ENCODE measurements at regions not wholly inside any gene's neighbourhood (a gene's known extent, or its start where the extent isn't known, plus 50 kb on each side); places are given as distances from the start of the nearest gene placed in this dataset.

DNA sequence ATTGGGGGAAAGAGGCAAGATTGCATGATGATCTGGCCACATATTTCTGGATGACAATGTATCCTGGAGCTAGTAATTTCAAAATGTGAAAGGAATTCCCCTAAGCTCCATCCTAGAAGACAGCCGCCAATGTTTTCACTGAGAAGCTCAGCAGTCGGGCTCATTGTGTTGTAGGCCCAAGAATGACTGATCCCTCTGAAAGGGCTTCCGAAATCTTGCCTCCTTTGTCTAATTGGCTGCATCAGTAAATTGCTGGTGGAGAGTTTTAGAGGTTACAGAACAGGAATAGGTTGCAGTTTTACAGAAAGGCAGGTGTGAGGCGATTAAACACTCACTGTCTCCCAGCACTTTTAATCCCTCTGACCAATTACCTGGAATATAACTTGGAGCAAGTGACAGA, 464.1 kb upstream of the SALL1 start:
- no peaks in the 10 kb centered on the region for H4K20me1 ChIP-seq (ENCODE audit: insufficient read depth, low read length)
- no peak overlapping the region for H4K8ac ChIP-seq (ENCODE audit: low read depth in 2 of 2, low read length in 2 of 2)
- H2AK9ac ChIP-seq (replicated peaks; ENCODE audit: low read depth, low read length, poor library complexity): no peak overlapping the region
- no peak overlapping the region for H3K27ac ChIP-seq (ENCODE audit: insufficient read depth, low read length)
- H3K4ac ChIP-seq (ENCODE audit: low read depth, low read length): no peak overlapping the region
- in situ Hi-C loops (cut with MboI; ENCODE audit: low sequenced_read_pairs) (no loop called here), intact Hi-C loops (cut with micrococcal nuclease) (no loop called here), dilution Hi-C loops (cut with HindIII; ENCODE audit: low sequenced_read_pairs, unreplicated experiment) (no loop called here)
- TF ChIP-seq RAD21 (IDR thresholded peaks at IDR 0.05; ENCODE audit: low read length): no peak
- TF ChIP-seq, protein P1, sequence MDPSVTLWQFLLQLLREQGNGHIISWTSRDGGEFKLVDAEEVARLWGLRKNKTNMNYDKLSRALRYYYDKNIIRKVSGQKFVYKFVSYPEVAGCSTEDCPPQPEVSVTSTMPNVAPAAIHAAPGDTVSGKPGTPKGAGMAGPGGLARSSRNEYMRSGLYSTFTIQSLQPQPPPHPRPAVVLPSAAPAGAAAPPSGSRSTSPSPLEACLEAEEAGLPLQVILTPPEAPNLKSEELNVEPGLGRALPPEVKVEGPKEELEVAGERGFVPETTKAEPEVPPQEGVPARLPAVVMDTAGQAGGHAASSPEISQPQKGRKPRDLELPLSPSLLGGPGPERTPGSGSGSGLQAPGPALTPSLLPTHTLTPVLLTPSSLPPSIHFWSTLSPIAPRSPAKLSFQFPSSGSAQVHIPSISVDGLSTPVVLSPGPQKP (IDR thresholded peaks at IDR 0.05; ENCODE audit: borderline replicate concordance, low read depth, low read length): no peak
- TF ChIP-seq FOS (IDR thresholded peaks at IDR 0.05; ENCODE audit: low read depth, low read length): no peak
- TF ChIP-seq CEBPB (IDR thresholded peaks at IDR 0.05; ENCODE audit: low read depth, low read length): no peak
- TF ChIP-seq POLR2A (IDR thresholded peaks at IDR 0.05; ENCODE audit: low read depth, low read length): no peak
- no peak for TF ChIP-seq NFE2L2 (IDR thresholded peaks at IDR 0.05; ENCODE audit: low read depth, low read length)
- TF ChIP-seq BHLHE40 (IDR thresholded peaks at IDR 0.05; ENCODE audit: low read depth, low read length): no peak
- no peak for DNase-seq
- no peaks in the 10 kb centered on the region for H3K9me3 ChIP-seq (ENCODE audit: control insufficient read depth, insufficient read depth, low read length)
- no peak overlapping the region for H2BK15ac ChIP-seq (ENCODE audit: low read depth, low read length)
- no peak overlapping the region for H3K4me3 ChIP-seq (ENCODE audit: insufficient read depth, low read depth, low read length)
- no peak overlapping the region for H3K9ac ChIP-seq (ENCODE audit: low read depth, low read length)
- no peak overlapping the region for H3K4me2 ChIP-seq (ENCODE audit: low read depth, low read length)
- no peak overlapping the region for H3K14ac ChIP-seq (replicated peaks; ENCODE audit: low read depth, low read length)
- no peaks in the 10 kb centered on the region for H3K4me1 ChIP-seq (ENCODE audit: control insufficient read depth, insufficient read depth, low read length)
- H3K36me3 ChIP-seq (ENCODE audit: control insufficient read depth, insufficient read depth, low read length): no peaks in the 10 kb centered on the region
- no peak overlapping the region for H2AK5ac ChIP-seq (ENCODE audit: low read depth, low read length)
- H2AFZ ChIP-seq (replicated peaks; ENCODE audit: low read length, poor library complexity): no peak overlapping the region
- ChIA-PET POLR2A (ENCODE audit: unreplicated experiment) (no interaction called here), CTCF (no interaction called here)
- no peaks in the 10 kb centered on the region for H3K27me3 ChIP-seq (ENCODE audit: control insufficient read depth, insufficient read depth, low read length)
- H3K56ac ChIP-seq (ENCODE audit: extremely low read depth, insufficient read depth, low read length): no peak overlapping the region
- WGBS, 2 experiments (ENCODE audit: extremely low coverage in 2 of 2, insufficient read length in 1 of 2): 100% methylated on average over 1 of the region's 4 CpGs; no CpG with 5 or more reads in 1 of the 2 experiments
- H3K79me1 ChIP-seq (ENCODE audit: low read depth in 1 of 2, low read length in 2 of 2): no peaks in the 10 kb centered on the region
- H2BK5ac ChIP-seq (ENCODE audit: low read depth, low read length, poor library complexity, severe bottlenecking): no peak overlapping the region
- no peak overlapping the region for H3K18ac ChIP-seq (ENCODE audit: low read depth, low read length)
- no peak overlapping the region for H4K5ac ChIP-seq (ENCODE audit: low read depth, low read length)
- ATAC-seq (ENCODE audit: low read depth): no peak
- no peak overlapping the region for H2BK20ac ChIP-seq (ENCODE audit: low read depth, low read length)
- no peak overlapping the region for H3K23ac ChIP-seq (ENCODE audit: low read depth, low read length)
- no peak overlapping the region for H4K91ac ChIP-seq (ENCODE audit: insufficient read depth, low read depth, low read length)
- H2BK120ac ChIP-seq (ENCODE audit: low read depth, low read length): no peak overlapping the region
- no TSS peak for BruUV-seq (replicated peaks)
- no peaks in the 10 kb centered on the region for H3K9me1 ChIP-seq (ENCODE audit: insufficient read depth, low read length)

Data from IMR-90 (cell line).